GM18873 (cell line): ENCODE measurements at regions not wholly inside any gene's neighbourhood (a gene's known extent, or its start where the extent isn't known, plus 50 kb on each side); places are given as distances from the start of the nearest gene placed in this dataset.

Source experiments
- ATAC-seq: cut with Tn5 transposase; IDR thresholded peaks from one replicate; pipeline ENCODE4 v1.9.1; 2021; ENCODE audit warnings: mild to moderate bottlenecking, moderate library complexity, moderate number of reproducible peaks; ENCODE audit not compliant: unreplicated experiment, low FRiP score

GRCh38 chr16:85379041-85380001 is 233.8 kb upstream of the GSE1 start:
- ATAC-seq = no peak

DNA sequence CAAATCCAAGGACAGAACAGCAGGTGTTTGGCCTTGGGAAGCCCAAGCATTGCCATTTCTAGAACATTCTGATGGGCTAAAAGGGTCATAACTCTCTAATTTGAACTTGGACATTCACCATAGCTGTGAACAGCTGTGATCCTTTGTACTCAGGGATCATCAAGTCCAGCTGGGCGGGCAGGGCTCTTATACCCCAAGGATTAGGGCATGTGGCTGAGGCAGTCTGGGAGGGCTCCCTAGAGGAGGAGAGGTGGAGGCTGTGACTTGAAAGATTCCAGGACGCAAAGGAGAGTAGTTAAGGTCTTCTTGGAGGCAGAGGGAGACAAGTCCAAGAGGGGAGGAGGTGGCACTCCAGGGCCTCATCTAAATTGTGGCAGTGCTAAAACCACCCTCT is 233.1 kb upstream of the GSE1 start:
- no peak for ATAC-seq

- ATAC-seq = no peak
Measured at GRCh38 chr16:85380905-85381737, 232.0 kb upstream of the GSE1 start.

DNA sequence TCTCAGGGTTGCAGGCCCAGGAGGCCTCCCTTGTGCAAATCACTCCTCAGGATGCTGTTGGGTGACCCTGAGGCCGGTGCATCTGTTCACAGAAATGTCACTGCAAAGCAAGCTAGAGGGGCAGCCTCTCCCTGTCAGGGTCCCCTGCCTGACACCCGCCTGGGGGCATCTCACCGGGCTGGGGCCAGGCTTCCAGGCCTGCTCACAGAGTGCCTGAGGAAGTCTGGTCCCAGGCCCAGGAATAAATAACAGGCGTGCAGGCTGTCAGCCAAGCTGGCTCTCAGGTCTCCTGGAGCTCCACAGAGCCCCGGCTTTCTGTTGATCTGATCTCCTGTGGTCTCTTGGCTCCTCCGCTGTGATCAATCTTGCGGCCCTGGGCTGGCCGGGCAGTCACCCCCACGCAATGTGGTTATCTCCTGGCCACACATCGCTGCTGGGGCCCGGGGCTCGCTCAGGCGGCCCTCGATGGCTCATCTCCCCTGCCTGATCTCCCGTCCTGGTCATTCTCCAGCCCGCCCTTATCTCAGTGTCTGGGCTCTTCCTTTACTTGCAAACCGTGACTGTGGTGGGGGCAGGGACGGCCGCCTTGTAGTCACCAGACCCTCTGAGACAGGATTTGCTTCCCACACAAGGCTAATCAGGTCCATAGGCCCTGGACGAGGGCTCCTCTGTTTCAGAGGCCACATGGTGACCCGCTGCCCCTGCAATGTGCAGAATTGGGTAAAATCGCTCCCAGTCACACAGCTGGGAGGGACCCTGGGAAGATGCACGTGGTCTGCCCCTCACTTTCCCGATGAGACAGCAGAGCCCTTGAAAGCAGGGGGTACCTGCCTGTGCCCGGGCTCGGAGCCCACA is 231.2 kb upstream of the GSE1 start:
- no peak for ATAC-seq

- ATAC-seq = no peak
Measured at GRCh38 chr16:85382717-85383118, 230.4 kb upstream of the GSE1 start.

DNA sequence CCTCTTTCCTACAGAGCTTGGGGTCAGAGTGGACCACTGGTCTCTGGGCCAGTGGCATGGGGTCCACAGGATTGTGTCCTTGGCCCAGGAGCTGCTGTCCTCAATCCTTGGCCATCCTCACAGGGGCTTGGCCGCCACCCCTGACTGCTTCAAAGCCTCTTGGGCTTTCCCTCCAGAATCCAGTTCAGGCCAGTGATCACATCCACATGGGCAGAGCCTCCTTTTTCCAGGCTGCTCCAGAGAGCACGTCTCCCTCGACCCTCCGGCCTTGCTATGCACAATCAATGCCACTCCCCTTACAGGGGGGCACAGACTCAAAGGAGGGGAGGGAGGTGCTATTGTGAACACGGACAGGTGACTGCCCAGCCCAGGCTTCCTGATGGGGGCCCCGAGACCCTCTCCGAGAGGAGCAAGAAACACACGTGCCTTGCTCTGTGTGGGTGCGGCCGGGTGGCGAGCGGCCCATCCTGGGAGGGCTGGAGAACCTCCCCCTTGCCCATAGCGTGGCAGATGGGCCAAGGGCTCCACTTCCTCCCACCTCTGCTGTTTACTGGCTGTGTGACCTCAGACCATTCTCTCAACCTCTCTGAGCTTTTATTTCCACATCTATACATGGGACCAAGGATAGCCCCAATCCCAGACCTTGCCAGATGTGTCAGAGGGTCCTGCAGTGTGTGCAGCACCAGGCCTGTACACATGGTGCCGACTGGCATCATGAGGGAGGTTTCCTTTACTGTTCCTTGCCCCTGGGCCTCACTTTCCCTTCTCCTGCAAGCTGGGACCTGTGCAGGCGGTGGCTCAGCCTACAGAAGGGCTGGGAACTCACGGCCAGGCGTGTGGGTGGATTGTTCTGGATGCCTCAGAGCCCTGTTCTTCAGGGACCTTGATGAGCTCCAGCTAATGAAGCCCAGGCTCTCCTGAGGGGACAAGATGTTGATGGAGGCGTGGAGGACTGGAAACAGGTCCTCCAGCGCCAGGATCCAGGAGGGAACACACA is 229.0 kb upstream of the GSE1 start:
- no peak for ATAC-seq

DNA sequence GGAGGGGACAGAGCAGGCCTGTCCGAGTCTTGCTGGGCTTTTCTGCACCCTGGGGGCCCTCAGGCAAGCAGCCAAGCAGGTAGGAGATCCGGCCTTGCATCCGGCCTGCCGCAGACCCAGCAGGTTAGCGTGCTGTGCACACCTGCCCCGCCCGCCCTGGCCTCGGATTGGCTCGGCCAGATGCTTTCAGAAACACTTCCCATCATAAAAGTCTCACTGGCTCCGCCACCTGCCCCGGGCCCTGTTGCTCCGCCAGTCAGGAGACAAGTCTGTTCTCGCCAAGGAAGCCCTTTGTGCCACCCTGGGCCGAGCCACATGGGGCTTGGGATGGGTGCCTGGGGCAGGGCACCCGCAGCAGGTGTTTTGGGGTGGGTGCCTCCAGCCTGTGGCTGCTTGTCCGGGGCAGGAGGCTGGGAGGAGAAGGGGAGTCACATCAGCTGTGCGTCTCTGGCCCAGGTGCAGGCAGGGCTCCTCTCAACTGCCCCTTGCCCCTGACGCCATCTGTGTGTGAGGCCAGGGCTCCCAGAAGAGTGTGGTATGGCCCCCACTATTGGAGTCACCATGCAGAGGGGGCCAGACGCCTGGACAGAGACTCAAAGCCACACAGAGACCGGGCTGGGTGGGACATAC is 228.2 kb upstream of the GSE1 start:
- ATAC-seq = no peak

GRCh38 chr16:85385463-85386331 is 227.4 kb upstream of the GSE1 start:
- ATAC-seq = no peak

GRCh38 chr16:85386467-85387170 is 226.5 kb upstream of the GSE1 start:
- no peak for ATAC-seq

GRCh38 chr16:85387171-85387507 is 226.0 kb upstream of the GSE1 start:
- no peak for ATAC-seq

GRCh38 chr16:85387731-85388295 is 225.3 kb upstream of the GSE1 start:
- ATAC-seq = no peak

GRCh38 chr16:85389679-85390470 is 223.2 kb upstream of the GSE1 start:
- ATAC-seq = no peak

- no peak for ATAC-seq
Measured at GRCh38 chr16:85390511-85391174, 222.5 kb upstream of the GSE1 start.

- ATAC-seq = no peak
Measured at GRCh38 chr16:85391175-85391707, 221.9 kb upstream of the GSE1 start.

DNA sequence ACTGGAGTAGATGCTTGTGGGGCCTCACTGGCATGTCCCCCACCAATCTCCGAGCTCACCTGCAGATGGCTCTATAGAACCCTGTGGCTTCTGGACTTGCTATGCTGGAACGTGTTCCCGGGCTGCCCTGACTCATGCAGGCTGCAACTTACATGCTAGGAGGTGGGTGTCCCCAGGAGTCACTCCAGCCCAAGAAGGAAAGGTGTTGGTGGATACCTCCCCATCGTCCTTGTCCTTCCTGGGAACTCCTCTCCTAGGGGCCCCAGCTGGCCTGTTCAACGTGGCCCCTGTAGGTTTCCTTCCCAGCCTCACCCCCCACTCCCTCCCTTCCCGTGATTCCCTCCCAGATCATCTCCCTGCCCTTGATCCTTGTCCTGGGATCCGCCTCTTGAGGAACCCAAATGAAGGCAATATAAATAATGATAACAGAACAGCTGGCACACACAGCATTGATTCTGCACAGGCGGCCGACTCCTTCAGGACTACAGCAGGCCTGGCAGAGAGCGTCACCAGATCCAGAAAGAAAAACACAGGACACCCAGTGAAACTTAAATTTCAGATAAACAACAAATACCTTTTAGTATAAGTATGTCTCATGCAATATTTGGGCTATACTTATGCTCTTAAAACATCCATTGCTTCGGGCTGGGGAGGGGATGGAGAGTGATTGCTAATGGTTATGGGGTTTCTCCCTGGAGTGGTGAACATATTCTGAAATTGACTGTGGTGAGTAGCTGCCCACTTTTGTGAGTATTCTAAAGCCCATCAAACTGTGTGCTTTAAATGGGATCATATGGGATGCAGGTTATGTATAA is 221.1 kb upstream of the GSE1 start:
- no peak for ATAC-seq
